ENCODE measurements at regions not wholly inside any gene's neighbourhood (a gene's known extent, or its start where the extent isn't known, plus 50 kb on each side); places are given as distances from the start of the nearest gene placed in this dataset.

DNA sequence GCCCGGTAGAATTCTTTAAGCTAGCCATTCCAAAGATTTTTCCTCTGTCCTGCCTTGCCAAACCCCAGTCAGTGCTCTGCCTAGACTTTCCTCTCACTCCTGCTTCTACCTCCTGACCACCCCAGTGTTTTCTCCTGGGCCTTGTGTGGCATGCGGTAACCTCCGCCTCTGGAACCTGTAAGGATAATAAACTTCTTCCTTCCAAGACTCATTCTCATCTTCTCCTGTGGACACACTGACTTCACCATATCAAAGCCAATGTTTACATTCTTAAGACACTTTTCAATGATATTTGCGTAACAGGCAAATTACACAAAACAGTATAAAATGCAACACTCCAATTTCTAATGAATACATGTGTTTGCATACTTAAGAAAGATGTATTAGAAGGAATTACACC is 354.6 kb downstream of the RNF144B start:
- Mint-ChIP-seq H3K4me1 (no peaks in the 10 kb centered on the region), H3K27ac (no peak overlapping the region), H3K36me3 (ENCODE audit: low read depth) (no peaks in the 10 kb centered on the region), H3K27me3 (ENCODE audit: low read depth) (no peaks in the 10 kb centered on the region), H3K4me3 (no peak overlapping the region), H3K9me3 (no peaks in the 10 kb centered on the region)
- TF ChIP-seq, protein P1, sequence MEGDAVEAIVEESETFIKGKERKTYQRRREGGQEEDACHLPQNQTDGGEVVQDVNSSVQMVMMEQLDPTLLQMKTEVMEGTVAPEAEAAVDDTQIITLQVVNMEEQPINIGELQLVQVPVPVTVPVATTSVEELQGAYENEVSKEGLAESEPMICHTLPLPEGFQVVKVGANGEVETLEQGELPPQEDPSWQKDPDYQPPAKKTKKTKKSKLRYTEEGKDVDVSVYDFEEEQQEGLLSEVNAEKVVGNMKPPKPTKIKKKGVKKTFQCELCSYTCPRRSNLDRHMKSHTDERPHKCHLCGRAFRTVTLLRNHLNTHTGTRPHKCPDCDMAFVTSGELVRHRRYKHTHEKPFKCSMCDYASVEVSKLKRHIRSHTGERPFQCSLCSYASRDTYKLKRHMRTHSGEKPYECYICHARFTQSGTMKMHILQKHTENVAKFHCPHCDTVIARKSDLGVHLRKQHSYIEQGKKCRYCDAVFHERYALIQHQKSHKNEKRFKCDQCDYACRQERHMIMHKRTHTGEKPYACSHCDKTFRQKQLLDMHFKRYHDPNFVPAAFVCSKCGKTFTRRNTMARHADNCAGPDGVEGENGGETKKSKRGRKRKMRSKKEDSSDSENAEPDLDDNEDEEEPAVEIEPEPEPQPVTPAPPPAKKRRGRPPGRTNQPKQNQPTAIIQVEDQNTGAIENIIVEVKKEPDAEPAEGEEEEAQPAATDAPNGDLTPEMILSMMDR (IDR thresholded peaks at IDR 0.05; ENCODE audit: unreplicated experiment in 3 of 3), result no peak

DNA sequence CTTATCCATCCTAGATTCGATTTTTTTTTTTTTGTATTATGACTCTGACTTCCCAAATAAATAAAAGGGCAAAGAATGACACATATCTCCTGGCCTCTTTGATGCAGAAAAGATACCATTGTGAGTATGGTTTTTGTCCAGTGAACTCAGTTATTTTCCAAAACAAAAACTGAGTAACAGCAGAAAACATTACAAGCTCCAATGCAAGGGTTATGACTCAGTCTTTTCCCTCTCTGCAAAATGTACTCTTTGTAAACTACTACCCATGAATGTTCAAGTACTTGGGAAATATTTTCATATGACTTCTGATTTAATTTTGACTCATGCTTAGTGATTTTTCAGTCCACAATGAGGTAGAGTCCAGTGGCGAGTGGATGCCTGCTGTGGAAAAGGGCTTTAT is 355.3 kb downstream of the RNF144B start:
- H3K9me3 Mint-ChIP-seq, result no peaks in the 10 kb centered on the region
- no peaks in the 10 kb centered on the region for H3K36me3 Mint-ChIP-seq (ENCODE audit: low read depth)
- H3K4me3 Mint-ChIP-seq, result no peak overlapping the region
- H3K4me1 Mint-ChIP-seq, result no peaks in the 10 kb centered on the region
- H3K27me3 Mint-ChIP-seq (ENCODE audit: low read depth), result no peaks in the 10 kb centered on the region
- no peak overlapping the region for H3K27ac Mint-ChIP-seq
- TF ChIP-seq, protein P1 (IDR thresholded peaks at IDR 0.05; ENCODE audit: unreplicated experiment in 3 of 3), result no peak

DNA sequence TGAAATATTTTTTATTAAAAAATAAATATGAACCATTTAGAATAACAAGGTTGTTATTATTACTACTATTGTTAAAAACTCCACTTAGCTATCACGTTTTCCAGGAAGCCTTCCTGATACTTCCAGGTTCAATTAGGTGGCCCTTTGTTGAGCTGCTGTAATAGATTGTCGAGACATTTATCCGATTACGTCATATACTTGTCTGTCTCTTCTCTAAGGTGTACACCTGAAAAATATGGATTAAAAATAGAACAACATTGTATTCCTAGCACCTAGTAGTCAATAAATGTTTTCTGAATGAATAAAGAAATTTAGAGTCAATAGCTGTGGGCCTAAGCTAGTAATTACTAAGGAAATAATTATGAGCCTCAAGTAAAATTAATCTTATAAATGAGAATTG is 359.6 kb downstream of the RNF144B start:
- Mint-ChIP-seq H3K9me3 (no peaks in the 10 kb centered on the region), H3K27ac (no peak overlapping the region), H3K4me1 (peaks cover 7% of the 10 kb centered on the region), H3K4me3 (no peak overlapping the region), H3K27me3 (ENCODE audit: low read depth) (no peaks in the 10 kb centered on the region), H3K36me3 (ENCODE audit: low read depth) (no peaks in the 10 kb centered on the region)
- TF ChIP-seq, protein P1 (IDR thresholded peaks at IDR 0.05; ENCODE audit: unreplicated experiment in 3 of 3), result no peak

DNA sequence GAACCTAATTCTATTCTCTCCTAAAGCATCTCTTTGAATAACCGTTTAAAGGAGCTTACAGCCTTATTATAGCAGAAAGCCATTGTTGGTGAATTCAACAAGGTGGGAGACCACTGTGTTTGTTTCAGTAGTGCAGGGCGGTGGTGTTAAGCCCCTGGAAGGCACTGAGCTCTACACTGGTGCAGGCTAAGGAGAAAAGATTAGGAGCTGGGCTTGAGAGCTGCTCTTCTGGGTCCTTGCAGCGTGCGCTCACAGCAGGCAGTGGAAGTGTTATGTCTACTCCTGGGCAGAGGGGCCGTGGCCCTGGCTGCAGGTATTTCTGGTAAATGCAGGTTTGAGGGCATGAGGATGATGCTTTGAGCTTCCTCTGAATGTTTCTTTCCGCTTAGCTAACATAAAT is 361.2 kb downstream of the RNF144B start:
- H3K4me3 Mint-ChIP-seq, result no peak overlapping the region
- TF ChIP-seq, protein P1 (IDR thresholded peaks at IDR 0.05; ENCODE audit: unreplicated experiment in 3 of 3), result no peak
- H3K4me1 Mint-ChIP-seq, result peaks cover 7% of the 10 kb centered on the region
- H3K27ac Mint-ChIP-seq, result peak overlapping the region in 1 of 3 experiments; percentile 11
- no peaks in the 10 kb centered on the region for H3K9me3 Mint-ChIP-seq
- H3K36me3 Mint-ChIP-seq (ENCODE audit: low read depth), result no peaks in the 10 kb centered on the region
- H3K27me3 Mint-ChIP-seq (ENCODE audit: low read depth), result no peaks in the 10 kb centered on the region

DNA sequence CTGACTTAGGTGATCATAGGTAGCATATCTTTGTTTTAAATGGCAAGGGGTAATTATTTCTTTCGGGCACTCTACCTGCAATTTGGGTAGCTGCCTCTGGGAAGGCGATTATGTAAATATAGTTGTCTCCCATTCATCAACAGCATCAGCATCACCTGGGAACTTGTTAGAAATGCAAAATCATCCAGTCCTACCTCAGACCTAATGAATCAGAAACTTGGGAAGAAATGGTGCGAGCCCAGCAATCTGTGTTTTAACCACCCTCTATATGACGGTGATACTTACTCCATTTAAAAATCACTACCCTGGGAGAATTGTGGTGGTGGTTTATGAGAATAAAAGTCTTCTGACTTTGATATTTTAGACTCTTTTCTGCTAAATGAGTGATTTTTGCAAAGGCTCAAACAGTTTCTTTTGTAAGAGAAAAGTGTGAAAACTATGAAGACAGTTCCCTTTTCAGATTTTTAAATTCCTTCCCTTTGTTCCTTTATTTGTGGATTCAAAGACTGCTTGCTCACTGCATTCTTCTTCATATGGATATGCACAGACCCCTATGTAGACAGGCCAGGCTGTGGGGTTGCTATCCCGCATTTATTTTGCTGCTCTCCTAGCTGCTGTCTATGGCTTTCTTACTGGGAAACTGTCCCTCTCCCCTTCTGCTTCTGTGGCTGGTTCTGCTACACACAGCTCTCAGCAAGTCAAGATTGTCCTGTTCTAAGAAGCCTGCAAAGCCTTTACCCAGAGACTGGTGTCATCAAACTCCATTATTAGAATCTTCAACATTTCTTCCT is 365.3 kb downstream of the RNF144B start:
- H3K4me3 Mint-ChIP-seq, result no peak overlapping the region
- peaks cover 7% of the 10 kb centered on the region for H3K4me1 Mint-ChIP-seq
- peaks cover 4% of the 10 kb centered on the region for H3K27me3 Mint-ChIP-seq (ENCODE audit: low read depth)
- TF ChIP-seq, protein P1 (IDR thresholded peaks at IDR 0.05; ENCODE audit: unreplicated experiment in 3 of 3), result no peak
- no peaks in the 10 kb centered on the region for H3K36me3 Mint-ChIP-seq (ENCODE audit: low read depth)
- peak overlapping the region in 1 of 3 experiments; percentile 19 for H3K27ac Mint-ChIP-seq
- H3K9me3 Mint-ChIP-seq, result no peaks in the 10 kb centered on the region

DNA sequence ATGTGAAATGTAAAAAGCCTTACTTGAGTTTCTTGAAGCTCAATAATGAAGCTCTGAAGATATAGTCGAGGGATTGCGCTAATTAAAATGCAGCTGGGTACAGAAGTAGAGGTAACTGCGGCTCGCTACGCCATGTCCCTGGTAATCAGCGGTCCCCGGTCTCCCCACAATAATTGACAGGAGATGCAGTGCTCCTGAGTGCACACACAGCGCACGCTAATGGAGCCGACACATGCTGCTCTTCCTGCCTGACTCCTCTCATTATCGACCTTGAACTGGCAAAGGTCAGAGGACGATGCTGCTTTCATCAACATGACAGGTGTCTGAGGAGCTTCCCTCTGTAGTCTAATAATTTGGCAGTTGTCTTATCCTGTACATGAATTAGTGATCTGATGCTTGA is 365.9 kb downstream of the RNF144B start:
- peaks cover 7% of the 10 kb centered on the region for H3K4me1 Mint-ChIP-seq
- H3K27ac Mint-ChIP-seq, result peak overlapping the region in 1 of 3 experiments; percentile 19
- no peak overlapping the region for H3K4me3 Mint-ChIP-seq
- TF ChIP-seq, protein P1 (IDR thresholded peaks at IDR 0.05; ENCODE audit: unreplicated experiment in 3 of 3), result no peak
- no peaks in the 10 kb centered on the region for H3K36me3 Mint-ChIP-seq (ENCODE audit: low read depth)
- peaks cover 4% of the 10 kb centered on the region for H3K27me3 Mint-ChIP-seq (ENCODE audit: low read depth)
- no peaks in the 10 kb centered on the region for H3K9me3 Mint-ChIP-seq

All from nephron (organoid).